ENCODE measurements at regions not wholly inside any gene's neighbourhood (a gene's known extent, or its start where the extent isn't known, plus 50 kb on each side); places are given as distances from the start of the nearest gene placed in this dataset.

DNA sequence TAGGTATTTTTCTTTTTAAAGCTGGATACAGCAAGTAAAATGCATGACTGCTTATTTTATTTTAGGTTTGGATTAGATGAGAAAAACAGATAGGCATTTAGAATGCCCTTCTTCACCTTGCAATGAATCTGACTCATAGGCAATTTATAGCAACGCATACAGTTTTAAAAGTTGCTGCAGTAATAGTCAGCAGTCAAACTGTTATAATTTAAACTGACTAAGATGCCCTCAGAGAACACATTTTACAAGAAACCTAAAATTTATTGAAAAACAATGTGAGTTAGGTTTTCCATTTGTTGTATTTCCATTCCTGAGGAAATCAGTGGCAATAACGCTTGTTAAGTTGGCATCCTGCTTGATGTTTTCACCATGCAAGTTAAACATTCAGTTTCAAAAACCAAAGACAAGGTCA is 1128.2 kb upstream of the PCDH9 start:
- in situ Hi-C loops (cut with MboI; ENCODE audit: low pct_unique_long_range_greater_than_20kb, low sequenced_read_pairs, unreplicated experiment) = no loop called here
- DNase-seq (ENCODE audit: low spot score) = no peak
- no peak for TF ChIP-seq CTCF (IDR thresholded peaks at IDR 0.05; ENCODE audit: extremely low read depth, insufficient read depth, missing control alignments)

DNA sequence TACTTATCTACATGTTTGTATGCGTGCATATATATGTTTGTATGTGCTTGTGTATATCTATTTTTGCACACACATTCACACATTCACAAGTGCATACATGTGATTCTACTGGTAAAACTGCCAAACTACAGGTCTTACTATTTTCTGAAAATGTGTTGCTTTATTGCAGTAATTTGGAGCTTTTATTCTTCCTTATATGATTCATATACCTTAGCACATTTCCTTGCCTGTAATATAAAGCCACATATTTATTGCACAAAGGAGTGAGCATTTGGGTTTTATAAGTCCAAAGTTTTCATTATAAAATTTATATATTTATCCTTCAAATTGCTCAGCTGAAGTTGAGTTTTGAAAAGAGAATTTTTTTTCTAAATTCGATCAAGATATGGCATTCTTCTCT is 1120.4 kb upstream of the PCDH9 start:
- no peak for TF ChIP-seq CTCF (IDR thresholded peaks at IDR 0.05; ENCODE audit: extremely low read depth, insufficient read depth, missing control alignments)
- no peak for DNase-seq (ENCODE audit: low spot score)
- in situ Hi-C loops (cut with MboI; ENCODE audit: low pct_unique_long_range_greater_than_20kb, low sequenced_read_pairs, unreplicated experiment) = no loop called here

DNA sequence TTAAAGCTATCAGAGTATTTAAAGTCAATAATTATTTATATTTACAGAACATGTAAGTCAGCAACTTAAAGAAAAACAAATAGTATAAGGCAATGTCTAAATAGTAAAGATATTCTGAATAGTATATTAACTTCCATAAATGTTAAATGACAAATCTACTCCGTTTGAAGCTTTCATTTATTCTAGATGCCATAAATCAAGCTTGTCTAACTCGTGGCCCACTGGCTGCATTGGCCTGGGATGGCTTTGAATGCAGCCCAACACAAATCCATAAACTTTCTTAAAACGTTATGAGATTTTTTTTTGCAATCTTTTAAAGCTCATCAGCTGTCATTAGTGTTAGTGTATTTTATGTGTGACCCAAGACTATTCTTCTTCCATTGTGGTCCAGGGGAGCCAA is 1117.1 kb upstream of the PCDH9 start:
- DNase-seq (ENCODE audit: low spot score) = no peak
- TF ChIP-seq CTCF (IDR thresholded peaks at IDR 0.05; ENCODE audit: extremely low read depth, insufficient read depth, missing control alignments) = no peak
- in situ Hi-C loops (cut with MboI; ENCODE audit: low pct_unique_long_range_greater_than_20kb, low sequenced_read_pairs, unreplicated experiment) = no loop called here

DNA sequence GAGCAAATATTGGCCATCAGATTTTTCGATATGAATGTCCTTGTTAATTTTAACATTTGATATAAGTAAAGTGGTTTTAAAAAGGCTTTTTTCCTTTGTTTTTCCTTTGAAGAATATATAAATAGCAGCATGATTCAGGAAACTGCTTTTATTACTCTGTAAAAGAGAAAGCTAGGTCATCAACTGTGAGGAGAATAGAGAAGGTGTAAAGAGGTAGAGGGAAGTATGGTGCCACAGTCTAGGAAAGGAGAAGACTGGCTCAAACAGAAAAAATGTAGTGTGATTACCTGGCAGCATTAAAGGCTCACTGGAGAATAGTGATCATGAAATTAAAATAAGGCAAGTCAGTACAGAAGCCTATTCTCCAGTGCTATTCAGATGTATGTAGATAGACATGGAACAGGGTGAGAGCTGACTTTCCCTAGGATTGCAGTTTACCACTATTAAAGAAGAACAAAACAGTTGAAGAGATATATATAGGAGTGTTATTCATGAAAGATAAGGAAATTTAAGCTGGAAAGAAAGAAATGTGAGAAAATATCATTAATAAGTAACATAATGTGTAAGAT is 1115.9 kb upstream of the PCDH9 start:
- DNase-seq (ENCODE audit: low spot score) = no peak
- no peak for TF ChIP-seq CTCF (IDR thresholded peaks at IDR 0.05; ENCODE audit: extremely low read depth, insufficient read depth, missing control alignments)
- in situ Hi-C loops (cut with MboI; ENCODE audit: low pct_unique_long_range_greater_than_20kb, low sequenced_read_pairs, unreplicated experiment) = no loop called here

DNA sequence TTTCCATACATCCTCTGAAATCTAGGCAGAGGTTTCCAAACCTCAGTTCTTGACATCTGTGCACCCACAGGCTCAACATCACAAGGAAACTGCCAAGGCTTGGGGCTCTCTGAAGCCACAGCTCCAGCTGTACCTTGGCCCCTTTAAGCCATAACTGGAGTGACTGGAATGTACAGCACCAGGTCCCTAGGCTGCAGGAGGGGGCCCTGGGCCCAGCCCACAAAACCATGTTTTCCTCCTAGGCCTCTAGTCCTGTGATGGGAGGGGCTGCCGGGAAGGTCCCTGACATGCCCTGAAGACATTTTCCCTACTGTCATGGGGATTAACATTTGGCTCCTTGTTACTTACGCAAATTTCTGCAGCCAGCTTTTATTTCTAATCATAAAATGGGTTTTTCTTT is 1093.0 kb upstream of the PCDH9 start:
- no peak for TF ChIP-seq CTCF (IDR thresholded peaks at IDR 0.05; ENCODE audit: extremely low read depth, insufficient read depth, missing control alignments)
- in situ Hi-C loops (cut with MboI; ENCODE audit: low pct_unique_long_range_greater_than_20kb, low sequenced_read_pairs, unreplicated experiment) = no loop called here

GRCh38 chr13:68319384-68319783 is 1089.2 kb upstream of the PCDH9 start:
- no peak for TF ChIP-seq CTCF (IDR thresholded peaks at IDR 0.05; ENCODE audit: extremely low read depth, insufficient read depth, missing control alignments)
- in situ Hi-C loops (cut with MboI; ENCODE audit: low pct_unique_long_range_greater_than_20kb, low sequenced_read_pairs, unreplicated experiment) = no loop called here
- DNase-seq (ENCODE audit: low spot score) = no peak

More for the DNA sequence above, 1093.0 kb upstream of the PCDH9 start:
- DNase-seq (ENCODE audit: low spot score) = no peak

Measured in GM13977 (cell line).